ENCODE measurements at regions not wholly inside any gene's neighbourhood (a gene's known extent, or its start where the extent isn't known, plus 50 kb on each side); places are given as distances from the start of the nearest gene placed in this dataset.

DNA sequence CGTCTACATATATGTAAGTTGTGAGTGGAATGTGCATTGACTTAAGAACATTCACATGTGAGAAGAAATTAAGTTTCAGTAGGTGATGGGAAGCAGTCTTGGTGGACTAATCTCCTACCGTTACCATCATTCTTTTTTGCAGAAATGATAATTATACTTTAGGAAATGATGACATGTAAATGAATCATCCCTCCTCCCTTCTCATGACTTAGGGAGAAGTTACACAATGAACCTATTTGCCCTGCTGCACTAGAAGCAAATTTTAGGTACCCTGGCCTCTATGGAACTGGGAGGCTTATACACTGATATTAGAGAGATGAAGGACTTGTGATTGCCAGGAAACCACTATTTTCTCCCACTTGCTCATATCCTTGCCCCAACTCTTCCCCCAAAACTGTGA lies 214.2 kb downstream of the CALCRL start:
- Mint-ChIP-seq H3K9me3 (no peaks in the 10 kb centered on the region; a peak in 1 of 5 replicates), H3K4me1 (peaks cover 8 to 13% of the 10 kb centered on the region in 2 experiments), H3K27me3 (ENCODE audit: low read depth) (no peaks in the 10 kb centered on the region), H3K36me3 (ENCODE audit: insufficient read depth in 1 of 3, low read depth in 3 of 3) (peaks cover 0 to 8% (median 0%) of the 10 kb centered on the region in 3 experiments; a peak in 1 of 7 replicates), H3K27ac (no peak overlapping the region; a peak in 1 of 7 replicates), H3K4me3 (no peak overlapping the region)
- Histone ChIP-seq H3K4me1 (ENCODE audit: insufficient read depth, low read length) (no peaks in the 10 kb centered on the region; the same call in 1 of the 2 replicates), H3K23me2 (ENCODE audit: insufficient read length, low read depth, low read length, poor library complexity, severe bottlenecking) (no peaks in the 10 kb centered on the region), H3K4ac (ENCODE audit: low read depth, low read length) (no peak overlapping the region), H2AFZ (ENCODE audit: low read length) (no peak overlapping the region), H3K56ac (ENCODE audit: insufficient read length, low read depth, low read length) (no peak overlapping the region), H2BK15ac (ENCODE audit: low read depth, low read length) (no peak overlapping the region), H3K27me3 (ENCODE audit: insufficient read depth, low read length) (no peaks in the 10 kb centered on the region), H4K5ac (ENCODE audit: insufficient read length, low read depth, low read length) (no peak overlapping the region), H3T11ph (ENCODE audit: low read length) (no peak overlapping the region), H2BK20ac (ENCODE audit: low read depth, low read length, poor library complexity, severe bottlenecking) (no peak overlapping the region), H3K18ac (ENCODE audit: insufficient read length, low read depth, low read length) (no peak overlapping the region), H4K20me1 (ENCODE audit: control insufficient read depth, insufficient read depth, insufficient read length) (no peaks in the 10 kb centered on the region), H2AK5ac (ENCODE audit: insufficient read length, low read length) (no peak overlapping the region), H2BK5ac (ENCODE audit: insufficient read length, low read length) (no peak overlapping the region), H3K14ac (ENCODE audit: insufficient read depth, low read length) (no peak overlapping the region), H4K8ac (replicated peaks; ENCODE audit: insufficient read length, low read depth, low read length) (no peak overlapping the region), H3K4me2 (ENCODE audit: insufficient read depth, insufficient read length, low read length) (no peak overlapping the region), H3K79me1 (ENCODE audit: insufficient read depth, low read depth, low read length, poor library complexity, severe bottlenecking) (no peaks in the 10 kb centered on the region), H3K79me2 (ENCODE audit: insufficient read depth, low read length) (no peaks in the 10 kb centered on the region), H4K91ac (ENCODE audit: insufficient read length, low read depth, low read length) (no peak overlapping the region), H3K27ac (ENCODE audit: insufficient read length, low read depth, low read length) (no peak overlapping the region), H2BK12ac (ENCODE audit: insufficient read length, low read depth, low read length) (no peak overlapping the region), H3K9me3 (ENCODE audit: control insufficient read depth, low read depth, low read length) (no peaks in the 10 kb centered on the region), H2BK120ac (ENCODE audit: low read depth, low read length, poor library complexity, severe bottlenecking) (no peak overlapping the region), H3K9ac (ENCODE audit: extremely low read depth, insufficient read length, low read length) (no peak overlapping the region), H3K23ac (ENCODE audit: insufficient read length, low read depth, low read length) (no peak overlapping the region)
- TF ChIP-seq, protein P1, sequence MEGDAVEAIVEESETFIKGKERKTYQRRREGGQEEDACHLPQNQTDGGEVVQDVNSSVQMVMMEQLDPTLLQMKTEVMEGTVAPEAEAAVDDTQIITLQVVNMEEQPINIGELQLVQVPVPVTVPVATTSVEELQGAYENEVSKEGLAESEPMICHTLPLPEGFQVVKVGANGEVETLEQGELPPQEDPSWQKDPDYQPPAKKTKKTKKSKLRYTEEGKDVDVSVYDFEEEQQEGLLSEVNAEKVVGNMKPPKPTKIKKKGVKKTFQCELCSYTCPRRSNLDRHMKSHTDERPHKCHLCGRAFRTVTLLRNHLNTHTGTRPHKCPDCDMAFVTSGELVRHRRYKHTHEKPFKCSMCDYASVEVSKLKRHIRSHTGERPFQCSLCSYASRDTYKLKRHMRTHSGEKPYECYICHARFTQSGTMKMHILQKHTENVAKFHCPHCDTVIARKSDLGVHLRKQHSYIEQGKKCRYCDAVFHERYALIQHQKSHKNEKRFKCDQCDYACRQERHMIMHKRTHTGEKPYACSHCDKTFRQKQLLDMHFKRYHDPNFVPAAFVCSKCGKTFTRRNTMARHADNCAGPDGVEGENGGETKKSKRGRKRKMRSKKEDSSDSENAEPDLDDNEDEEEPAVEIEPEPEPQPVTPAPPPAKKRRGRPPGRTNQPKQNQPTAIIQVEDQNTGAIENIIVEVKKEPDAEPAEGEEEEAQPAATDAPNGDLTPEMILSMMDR (conservative IDR thresholded peaks at IDR 0.05) = no peak
- no peak for DNase-seq
- no CpG with 5 or more reads among the region's 2 CpGs for WGBS (ENCODE audit: extremely low coverage, insufficient read length, low lambda C conversion rate)
